HG02759 (cell line): ENCODE measurements at regions not wholly inside any gene's neighbourhood (a gene's known extent, or its start where the extent isn't known, plus 50 kb on each side); places are given as distances from the start of the nearest gene placed in this dataset.
"Not testable (repeated sequence)": the region's sequence is repeated elsewhere in the genome, so short reads cannot be mapped to it uniquely, and the experiment has no call there.

ENCODE experiments used
- ATAC-seq: cut with Tn5 transposase; IDR thresholded peaks from one replicate; pipeline ENCODE4 v1.9.1; 2021; ENCODE audit warnings: mild to moderate bottlenecking, moderate library complexity; ENCODE audit not compliant: unreplicated experiment

DNA sequence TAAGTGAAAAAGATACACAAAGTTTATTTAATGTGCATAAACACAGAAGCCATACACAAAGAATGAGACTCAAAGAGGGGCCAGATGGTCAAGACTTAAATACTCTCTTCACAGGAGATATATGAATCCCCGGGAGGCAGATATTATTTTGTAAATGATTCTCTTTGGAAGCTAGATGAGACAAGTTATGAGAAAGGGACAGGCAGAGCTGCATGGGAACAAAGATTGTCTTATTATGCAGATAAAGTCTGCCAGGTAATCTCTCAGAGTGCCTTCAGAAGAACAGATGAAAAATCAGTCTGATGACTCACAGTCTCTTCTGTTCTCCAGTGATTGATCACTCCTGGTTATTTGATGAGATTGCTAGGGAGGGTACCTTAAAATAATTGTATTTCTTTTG lies 89.0 kb downstream of the NAF1 start:
- no peak for ATAC-seq

DNA sequence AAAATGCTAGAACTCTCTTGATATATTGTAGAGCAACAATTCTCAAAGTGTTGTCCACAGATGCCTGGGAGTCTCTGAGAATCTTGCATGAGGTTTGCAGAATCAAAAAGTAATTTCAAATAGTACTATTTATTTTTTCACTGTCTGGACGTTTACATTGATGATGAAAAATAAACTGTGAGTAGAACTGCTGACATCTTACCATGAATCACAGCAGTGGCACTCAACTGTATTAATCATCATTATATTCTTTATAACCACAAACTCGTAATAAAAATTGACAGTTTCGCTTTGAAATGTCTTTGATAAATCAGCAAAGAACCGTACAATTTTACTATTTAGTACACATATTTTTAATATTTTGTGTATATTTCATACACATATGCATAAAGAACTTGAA lies 94.5 kb downstream of the NAF1 start:
- ATAC-seq = no peak

DNA sequence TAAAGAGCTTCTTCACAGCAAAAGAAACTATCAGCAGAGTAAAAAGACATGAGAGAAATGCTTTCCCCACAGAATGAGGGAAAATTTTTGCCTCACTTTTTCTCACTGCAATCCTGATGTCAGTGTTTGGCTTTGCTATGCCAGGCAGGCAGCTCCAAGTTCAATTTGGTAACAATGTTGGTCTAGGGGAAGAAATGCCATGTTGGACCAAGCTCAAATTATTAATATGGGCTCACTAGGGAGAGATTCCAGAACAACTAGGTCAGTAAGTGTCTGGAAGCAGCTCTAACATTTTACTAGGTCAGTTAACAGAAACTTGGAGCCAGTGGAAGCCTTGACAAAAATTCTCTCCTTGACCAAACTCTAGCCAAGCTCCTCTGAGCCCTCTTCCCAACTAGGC lies 95.4 kb downstream of the NAF1 start:
- no peak for ATAC-seq

DNA sequence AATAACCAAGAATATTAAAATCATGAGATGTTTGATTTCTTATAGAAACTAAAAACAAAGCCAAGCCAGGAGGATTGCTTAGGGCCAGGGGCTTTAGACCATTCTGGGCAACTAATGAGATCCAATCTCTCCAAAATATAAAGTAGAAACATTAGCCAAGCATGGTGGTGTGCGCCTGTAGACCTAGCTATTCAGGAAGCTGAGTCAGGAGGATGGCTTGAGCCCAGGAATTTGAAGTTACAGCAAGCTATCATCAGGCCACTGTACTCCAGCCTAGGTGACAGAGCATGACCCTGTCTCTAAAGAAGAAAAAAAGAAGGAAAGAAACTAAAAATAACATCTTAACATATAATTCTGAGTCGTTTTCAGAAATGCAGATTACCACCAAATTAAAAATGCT lies 96.7 kb downstream of the NAF1 start:
- ATAC-seq = no peak

DNA sequence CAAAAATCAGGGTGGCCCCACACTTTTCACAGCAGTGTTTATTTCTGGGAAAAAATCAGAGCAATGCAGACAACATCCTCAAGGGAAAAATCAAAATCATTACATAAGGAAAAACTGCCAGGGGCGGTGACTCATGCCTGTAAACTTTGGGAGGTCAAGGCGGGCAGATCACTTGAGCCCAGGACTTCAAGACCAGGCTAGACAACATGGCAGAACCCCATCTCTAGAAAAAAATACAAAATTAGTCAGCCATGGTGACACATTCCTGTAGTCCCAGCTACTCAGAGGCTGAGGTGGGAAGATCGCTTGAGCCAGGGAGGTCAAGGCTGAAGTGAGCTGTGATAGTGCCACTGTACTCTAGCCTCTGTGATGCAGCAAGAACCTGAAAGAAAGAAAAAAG lies 102.8 kb downstream of the NAF1 start:
- no peak for ATAC-seq

DNA sequence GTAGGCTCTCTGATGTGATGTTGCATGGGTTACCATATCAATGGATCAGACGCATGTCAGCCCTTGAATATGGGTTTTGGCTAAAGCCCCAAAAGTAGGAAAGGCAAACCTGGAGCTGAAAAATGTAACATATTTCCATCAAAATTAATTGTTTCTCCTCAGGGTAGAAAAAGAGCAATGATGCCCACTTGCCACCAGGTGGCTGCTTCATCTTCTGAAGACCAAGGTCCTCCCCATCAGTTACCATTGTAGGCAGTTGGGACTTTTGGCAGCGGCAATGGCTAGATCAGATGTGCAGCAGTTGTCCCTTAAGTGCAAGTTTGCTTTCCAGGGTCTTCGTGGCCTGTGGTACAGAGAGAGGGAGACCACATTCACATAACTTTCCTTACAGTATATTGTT lies 118.2 kb downstream of the NAF1 start:
- ATAC-seq = peak; percentile 89

DNA sequence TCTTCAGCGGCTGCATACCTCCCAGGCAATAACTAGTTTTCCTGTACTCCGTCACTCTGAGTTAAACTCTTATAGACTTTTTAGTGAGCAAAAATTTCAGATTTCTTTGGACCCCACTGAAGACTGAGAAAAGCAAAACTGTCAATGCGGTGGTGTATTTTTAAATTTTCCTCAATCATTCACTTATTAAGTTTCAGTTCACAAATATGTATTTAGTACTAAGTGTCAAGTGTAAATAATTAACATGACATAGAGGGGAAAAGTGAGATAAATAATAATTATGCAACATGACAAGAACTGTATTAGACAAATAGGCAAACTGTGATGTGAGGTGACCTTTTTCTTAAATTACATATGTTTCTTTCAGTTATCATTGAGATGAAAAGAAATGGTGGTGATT lies 124.4 kb downstream of the NAF1 start:
- ATAC-seq = peak; percentile 63

DNA sequence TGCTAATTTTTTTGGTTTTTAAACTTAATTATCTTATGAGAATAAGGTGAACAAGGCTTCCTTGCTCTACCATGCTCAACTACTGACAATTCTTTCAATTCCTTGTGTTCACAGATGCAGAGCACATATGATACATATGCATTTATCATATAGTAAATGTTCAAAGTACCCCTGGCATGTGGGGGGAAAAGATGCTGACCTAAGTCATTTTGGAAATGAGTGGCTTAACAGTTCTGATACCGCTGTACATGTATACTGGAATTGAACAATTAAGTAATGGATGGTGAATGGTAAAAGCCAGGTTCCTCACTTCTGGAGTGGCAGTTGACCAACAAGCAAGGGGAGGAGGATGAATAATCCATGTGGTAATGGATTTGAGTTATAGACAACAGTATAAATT lies 149.6 kb downstream of the NAF1 start:
- no peak for ATAC-seq

DNA sequence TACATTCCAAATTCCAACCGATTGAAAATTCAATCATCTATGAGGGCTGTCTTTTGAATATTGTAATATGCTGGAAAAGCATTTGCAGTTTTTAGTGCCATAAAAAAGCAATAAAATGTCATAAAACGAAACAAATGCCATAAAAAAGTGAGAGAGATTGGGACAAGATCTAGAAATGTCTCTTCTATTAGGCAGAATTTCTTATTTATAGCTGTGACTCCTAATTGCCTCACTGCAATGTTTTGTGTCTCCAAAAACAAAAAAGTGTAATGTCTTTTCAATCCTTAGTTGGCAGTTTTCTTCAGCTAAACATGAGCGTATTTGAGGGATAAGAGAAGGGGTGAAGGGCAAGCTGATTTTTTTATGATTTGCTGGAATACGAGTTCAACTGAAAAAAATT lies 153.9 kb downstream of the NAF1 start:
- no peak for ATAC-seq

DNA sequence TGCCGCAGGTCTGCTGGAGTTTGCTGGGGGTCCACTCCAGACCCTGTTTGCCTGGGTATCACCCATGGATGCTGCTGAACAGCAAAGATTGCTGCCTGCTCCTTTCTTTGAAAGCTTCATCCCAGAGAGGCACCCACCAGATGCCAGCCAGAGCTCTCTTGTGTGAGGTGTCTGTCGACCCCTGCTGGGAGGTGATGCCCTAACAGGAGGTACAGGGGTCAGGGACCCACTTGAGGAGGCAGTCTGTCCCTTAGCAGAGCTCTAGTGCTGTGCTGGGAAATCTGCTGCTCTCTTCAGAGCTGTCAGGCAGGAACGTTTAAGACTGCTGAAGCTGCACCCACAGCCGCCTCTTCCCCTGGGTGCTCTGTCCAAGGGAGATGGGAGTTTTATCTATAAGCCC lies 162.7 kb downstream of the NAF1 start:
- ATAC-seq = no peak

DNA sequence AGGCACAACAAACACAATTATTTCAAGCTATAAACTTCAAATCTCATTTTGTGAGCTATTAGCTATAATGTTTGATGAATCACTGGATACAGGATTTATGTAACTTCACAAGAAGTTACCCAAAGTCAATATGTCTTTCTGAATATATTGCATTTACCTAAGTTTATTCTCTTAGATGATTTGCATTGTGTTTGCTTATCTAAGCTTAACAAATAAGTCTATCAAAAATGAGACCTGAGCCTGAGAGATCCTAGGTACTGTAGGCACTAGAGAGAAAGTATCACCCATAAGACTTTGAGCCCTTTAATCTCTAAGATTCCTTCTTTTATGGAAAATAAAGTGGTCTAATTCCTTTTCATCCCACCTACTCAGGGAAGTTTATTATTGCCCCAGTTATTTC lies 178.2 kb downstream of the NAF1 start:
- no peak for ATAC-seq

DNA sequence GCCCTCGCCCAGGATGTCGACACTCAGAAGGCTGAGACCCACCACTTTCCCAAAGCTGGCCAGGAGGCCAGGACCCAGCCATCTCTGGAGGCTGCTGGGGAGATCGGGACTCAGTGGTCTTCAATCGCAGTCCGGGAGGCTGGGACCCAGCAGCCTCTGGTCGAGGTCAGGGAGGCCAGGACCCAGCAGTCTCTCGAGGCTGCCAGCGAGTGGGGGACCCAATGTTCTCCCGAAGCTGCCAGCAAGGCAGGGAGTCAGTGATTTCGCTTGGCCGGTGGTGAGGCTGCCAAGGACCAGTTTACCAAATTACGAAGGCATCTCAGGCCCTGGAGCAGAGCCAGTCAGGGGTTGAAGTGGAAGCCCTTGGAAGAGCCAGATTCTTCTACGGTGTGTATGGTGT lies 181.6 kb downstream of the NAF1 start:
- ATAC-seq = no peak

DNA sequence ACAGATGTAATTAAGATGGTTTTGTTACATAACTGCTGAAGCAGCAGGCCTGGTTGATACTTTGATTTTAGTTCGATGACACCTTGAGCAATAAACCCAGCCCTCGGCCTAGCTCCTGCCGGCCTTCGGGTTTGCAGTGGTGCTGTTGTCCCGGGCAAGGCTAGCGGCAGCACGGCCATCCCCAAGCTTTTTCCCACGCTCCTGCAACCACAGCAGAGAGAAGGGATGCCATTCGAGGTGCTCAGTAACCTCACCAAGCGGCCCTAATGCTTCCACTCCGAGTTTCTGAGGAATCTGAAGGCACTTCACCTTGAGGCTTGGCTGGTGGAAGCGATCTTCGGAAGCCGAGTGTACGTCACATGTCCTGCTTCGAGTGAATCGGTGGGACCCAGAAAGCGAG lies 182.1 kb downstream of the NAF1 start:
- no peak for ATAC-seq

DNA sequence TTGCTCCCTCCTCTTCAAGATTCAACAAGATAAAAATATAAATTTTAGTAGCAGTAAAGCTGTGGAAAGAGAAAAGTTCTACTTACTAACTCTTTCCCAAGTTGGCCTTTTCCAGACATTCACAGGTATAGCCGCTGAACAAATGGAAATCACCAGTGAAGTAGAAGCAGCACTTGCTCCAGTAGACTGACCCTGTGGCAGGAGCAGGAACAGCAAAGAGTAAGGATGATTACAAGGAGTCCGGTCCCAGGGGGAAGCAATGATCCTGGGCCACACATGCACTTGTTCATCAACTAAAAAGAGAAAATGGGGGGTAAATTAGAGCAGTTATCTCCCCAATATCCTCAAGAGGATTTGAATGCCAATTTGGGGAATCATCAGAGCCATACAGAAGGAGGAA lies 184.9 kb downstream of the NAF1 start:
- ATAC-seq = no peak

DNA sequence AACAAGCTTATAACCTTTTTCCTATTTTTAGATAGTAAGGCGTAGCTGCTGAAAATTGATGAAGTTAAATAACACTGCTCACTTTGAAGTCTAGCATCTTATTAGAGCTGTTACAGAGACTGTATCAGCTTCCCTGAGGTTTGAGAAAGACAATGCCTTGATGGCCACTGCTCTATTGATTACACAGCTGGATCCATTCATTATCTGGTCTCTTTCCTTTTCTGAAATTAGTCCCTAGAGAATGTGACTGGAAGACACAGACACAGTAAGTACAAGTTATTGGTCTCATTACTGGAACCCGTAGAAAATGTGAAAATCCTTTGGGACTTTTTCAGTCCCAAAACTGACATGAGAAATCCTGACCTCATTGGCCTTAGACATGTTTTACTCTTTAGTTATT lies 188.3 kb downstream of the NAF1 start:
- ATAC-seq = no peak

DNA sequence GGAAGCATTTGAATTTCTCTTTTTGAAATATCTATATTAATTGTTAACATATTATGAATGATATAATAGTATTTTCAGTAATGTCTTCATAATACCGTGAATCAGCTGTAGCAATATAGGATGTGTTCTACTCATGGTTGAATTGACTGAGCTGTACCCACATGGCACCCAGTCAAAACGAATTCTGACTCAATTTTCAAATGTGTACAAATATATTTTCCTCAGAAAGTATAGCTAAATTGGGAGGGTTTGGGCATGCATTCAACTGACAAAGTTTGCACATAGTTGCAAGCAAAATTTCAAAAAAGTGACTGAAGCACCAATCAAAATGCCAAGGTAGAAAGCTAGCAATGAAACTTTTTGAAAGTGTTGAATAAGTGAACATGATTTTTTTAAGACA lies 188.9 kb downstream of the NAF1 start:
- ATAC-seq = no peak

DNA sequence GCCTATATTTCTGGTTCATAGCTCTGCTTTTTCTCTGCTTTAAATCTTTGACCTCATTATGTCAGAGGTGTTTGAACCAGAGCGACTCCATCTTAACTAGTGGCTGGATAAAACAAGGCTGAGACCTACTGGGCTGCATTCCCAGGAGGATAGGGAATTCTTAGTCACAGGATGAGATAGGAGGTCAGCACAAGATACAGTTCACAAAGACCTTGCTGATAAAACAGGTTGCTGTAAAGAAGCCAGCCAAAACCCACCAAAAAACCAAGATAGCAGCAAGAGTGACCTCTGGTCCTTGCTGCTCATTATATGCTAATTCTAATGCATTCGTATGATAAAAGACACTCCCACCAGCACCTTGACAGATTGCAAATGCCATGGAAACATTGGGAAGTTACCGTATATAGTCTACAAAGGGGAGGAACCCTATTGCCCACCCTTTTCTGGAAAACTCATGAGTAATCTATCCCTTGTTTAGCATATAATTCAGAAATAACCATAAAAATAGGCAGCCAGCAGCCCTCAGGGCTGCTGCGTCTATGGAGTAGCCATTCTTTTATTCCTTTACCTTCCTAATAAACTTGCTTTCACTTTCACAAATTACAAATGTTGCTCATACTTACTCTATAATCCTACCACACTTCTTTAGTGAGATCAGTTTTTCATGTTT lies 193.9 kb downstream of the NAF1 start:
- ATAC-seq = no peak

DNA sequence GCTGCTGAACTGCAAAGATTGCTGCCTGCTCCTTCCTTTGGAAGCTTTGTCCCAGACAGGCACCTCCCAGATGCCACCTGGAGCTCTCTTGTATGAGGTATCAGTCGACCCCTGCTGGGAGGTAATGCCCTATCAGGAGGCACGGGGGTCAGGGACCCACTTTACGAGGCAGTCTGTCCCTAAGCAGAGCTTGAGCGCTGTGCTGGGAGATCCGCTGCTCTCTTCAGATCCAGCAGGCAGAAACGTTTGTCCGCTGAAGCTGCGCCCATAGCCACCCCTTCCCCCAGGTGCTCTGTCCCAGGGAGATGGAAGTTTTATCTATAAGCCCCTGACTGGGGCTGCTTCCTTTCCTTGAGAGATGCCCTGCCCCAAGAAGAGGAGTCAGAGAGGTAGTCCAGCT lies 197.5 kb downstream of the NAF1 start:
- ATAC-seq = no peak

DNA sequence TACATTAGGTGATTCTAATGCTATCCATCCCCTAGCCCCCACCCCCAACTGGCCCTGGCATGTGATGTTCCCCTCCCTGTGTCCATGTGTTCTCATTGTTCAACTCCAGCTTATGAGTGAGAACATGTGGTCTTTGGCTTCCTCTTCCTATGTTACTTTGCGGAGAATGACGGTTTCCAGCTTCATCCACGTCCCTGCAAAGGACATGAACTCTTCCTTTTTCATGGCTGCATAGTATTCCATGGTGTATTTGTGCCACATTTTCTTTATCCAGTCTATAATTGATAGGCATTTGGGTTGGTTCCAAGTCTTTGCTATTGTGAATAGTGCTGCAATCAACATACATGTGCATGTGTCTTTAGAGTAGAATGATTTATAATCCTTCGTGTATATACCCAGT lies 200.7 kb downstream of the NAF1 start:
- not testable (repeated sequence) for ATAC-seq

DNA sequence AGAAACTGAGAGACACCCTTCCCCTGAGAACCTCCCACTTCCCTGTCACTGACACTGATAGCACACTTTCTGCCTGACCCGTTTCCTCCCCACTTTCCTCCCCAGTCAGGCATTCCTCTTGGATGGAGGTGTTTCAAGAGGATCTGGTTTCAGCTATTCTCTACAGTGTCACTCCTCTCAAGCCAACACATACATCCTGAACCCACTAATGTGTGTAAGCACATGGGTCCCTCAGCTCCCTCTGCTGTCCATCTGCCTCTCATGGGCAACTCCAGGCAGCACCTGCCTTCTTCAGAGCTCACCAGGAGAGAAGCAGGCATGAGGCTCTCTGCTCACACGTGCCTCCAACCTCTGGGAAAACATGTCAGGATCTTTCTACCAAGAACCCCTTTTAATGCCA lies 207.6 kb downstream of the NAF1 start:
- peak; percentile 81 for ATAC-seq

DNA sequence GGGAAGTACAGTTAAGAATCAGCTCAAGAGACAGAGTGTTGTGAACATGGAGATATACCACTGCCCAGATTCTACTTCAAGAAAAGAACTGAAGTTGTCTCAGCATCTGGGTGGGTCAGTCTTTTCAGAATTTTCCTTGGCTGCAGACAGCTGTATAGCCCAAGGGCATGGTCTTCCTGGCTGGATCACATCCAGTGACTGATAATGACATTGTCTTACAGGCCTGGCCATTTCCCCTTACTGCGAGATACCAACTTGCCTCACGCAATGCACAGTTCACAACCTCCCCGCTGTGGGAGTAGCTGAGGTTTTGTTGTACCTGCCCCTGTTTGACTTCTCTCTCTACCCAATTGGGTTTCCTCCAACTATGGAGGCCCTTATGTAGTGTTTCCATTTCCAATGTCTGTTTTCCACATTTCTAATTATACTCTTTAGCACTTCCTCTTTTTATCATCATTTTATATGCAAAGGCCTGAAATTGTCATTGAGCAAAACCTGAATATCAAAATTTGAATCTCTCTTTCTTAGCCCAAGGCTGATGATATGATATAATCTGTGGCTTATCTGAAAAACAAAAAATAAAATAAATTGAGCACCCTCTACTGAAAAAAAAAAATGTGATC lies 209.1 kb downstream of the NAF1 start:
- ATAC-seq = no peak

DNA sequence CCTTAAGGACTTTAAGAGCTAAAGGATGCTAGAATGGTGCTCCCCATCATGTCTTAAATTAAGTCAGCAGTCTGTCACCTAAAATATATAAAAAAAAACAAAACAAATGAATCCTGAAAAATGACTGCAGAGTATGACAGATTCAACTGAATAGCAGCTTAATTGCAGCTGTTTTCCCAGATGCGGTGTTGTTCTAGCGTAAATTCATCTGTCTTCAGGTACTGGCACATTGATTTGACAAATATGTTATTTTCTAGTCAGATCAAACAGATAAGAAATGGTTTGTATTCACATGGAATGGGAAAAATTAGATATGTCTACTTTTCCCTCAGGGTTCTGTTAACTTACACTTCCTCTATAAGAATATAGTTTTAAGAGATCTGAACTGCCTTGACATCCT lies 211.7 kb downstream of the NAF1 start:
- no peak for ATAC-seq

DNA sequence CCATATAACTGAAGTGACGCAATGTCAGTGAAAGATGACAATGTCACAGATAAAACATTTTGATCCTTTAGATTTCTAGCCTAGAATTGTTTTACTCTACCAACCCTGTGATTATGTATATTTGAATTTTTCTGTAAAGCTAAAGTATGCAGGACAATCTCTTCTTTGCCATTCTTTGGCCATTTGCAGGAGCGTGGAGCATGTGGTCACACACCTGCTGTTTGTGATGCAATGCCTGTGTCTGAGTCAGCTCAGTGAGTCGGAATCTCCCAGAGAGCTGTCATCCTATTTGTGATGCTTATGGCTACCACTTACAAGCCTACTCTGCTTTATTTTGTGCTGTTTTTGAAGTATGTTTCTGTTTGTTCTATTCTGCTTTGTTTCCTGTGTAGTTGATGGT lies 214.5 kb downstream of the NAF1 start:
- no peak for ATAC-seq
